GM21528 (cell line): ENCODE measurements at regions not wholly inside any gene's neighbourhood (a gene's known extent, or its start where the extent isn't known, plus 50 kb on each side); places are given as distances from the start of the nearest gene placed in this dataset.
"Not testable (repeated sequence)": the region's sequence is repeated elsewhere in the genome, so short reads cannot be mapped to it uniquely, and the experiment has no call there.

Experiments
- ATAC-seq: cut with Tn5 transposase; IDR thresholded peaks from one replicate; pipeline ENCODE4 v1.9.1; 2021; ENCODE audit warnings: mild to moderate bottlenecking, moderate library complexity; ENCODE audit not compliant: unreplicated experiment, low FRiP score

DNA sequence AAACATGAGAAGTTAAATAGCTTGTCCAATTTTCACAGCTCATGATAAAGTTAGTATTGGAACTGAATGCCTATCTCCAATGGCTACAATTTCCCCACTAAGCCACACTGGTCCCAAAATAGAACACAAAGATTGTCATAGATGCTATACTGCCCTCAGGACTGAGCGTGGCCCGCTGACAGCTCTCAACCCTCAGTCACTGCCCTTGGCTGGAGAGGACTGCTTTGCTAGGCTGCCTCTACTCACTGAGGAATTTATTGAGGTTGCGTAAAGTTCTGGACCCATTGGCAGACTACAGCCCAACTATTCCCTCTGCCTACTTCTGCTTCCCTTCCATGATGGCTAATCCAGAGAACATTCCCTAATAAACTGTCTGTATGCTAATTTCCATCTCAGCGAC lies 165.5 kb upstream of the BET1 start:
- no peak for ATAC-seq

DNA sequence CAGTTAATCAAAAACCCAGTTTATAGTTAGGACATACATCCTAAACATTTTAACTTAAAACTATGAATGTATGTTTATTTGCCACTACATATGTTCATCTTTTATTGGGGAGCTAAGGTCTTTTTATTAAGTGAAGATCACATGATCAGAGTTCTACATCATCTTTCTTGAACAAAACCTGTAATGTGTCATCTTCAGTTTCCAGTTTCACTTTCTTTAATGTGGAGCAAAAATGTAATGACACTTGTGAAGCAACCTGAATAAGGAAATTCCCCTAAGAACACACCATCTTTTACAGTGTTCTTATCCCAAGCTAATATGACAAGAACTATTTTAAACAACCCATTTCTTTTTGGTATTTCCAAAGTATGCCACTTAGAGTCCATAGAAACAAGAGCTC lies 166.7 kb upstream of the BET1 start:
- ATAC-seq: no peak

DNA sequence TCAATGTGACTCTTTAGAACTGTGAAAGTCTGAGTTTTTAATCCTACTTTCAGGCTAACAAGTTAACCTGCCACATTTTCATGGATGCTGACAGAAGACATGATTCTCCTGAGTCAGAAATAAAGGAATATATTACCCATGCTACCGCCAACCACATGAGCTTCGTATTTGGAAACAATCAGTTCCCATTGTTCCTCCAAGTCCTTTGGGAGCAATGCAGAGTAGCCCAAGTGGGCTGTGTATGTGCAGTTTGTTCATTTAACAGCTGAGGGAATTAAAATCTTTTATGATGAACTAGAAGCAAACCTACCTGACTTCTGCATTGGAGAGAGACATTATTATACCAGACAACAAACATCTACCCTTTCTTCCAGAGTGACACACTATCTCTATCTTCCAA lies 169.3 kb upstream of the BET1 start:
- ATAC-seq: no peak

DNA sequence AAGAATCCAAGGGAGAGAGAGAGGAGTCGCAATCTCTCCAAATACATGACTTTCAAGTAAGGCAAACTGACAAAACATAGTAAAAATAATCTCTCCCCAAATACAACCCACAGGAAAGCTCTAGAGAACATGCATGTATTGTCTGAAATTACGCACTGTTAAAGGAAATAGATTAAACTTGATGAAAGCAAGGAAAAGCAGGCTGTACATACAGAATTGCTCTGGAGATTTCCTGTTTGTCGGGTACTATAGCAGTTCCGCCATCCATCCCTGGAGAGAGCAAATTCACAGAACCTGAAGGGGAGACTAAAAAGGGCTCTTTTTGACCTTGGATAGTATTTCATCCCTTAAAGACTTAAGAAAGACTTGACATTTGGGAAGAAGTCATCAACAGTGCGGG lies 170.2 kb upstream of the BET1 start:
- ATAC-seq: no peak

- no peak for ATAC-seq
These were observed 170.8 kb upstream of the BET1 start for GRCh38 chr7:94174956-94175355.

GRCh38 chr7:94176694-94177200 lies 172.6 kb upstream of the BET1 start:
- no peak for ATAC-seq

DNA sequence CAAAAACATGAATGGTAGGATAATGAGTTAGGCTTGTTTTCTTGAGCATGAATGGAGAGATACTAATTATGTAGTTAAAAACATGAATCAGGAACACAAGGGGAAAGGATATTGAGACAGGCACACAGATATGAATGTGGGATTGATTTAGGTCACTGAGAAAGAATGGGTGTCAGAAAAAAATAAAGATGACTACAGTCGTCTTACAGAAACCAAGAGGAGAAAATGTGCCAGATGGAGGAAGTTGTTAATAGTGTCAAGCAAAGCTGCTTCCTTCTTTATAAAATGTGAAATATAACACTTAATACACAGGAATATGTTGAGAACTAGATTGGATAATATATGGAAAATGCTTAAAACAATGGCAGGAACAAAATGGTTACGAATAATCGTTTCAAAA lies 173.3 kb upstream of the BET1 start:
- ATAC-seq: no peak

DNA sequence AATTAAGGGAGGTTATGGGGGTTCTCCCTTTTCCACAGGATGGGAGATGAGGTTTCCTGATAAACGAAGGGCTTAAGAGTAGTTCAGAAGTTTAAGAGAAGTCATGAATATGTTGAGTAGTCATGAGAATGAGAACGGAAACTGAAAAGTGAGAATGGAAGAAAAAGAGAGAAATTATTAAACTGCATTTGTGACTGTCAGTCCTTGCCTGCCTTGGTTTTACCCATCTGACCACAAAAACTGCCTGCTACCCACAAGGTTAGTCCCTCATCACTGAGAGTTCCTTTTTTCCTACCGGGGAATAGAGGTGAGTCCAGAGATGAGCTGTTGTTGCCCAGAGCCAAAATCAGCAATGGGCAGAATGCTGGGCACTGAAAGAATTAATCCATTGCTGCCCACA lies 174.1 kb upstream of the BET1 start:
- ATAC-seq: peak; percentile 93

- no peak for ATAC-seq
These were observed 175.3 kb upstream of the BET1 start for GRCh38 chr7:94179466-94179865.

DNA sequence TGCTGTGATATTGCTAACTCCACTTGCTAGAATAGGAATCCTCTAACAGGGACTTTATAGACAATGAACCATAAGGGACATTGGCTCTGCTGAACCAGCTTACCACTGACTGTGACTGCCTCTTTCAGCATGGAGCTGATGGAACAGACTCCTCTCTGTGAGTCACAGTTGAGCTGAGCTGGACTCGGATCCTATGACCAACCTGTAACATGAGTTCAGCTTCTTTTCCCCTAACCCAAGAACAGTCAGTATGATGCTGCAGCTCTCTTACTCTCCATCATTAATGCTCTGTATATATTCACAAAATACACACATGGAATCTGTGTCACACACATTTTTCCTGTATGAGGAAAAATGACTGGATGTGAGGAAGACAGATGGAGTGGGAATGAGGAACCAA lies 177.9 kb upstream of the BET1 start:
- no peak for ATAC-seq

- ATAC-seq: no peak
These were observed 178.6 kb upstream of the BET1 start for GRCh38 chr7:94182721-94183120.

DNA sequence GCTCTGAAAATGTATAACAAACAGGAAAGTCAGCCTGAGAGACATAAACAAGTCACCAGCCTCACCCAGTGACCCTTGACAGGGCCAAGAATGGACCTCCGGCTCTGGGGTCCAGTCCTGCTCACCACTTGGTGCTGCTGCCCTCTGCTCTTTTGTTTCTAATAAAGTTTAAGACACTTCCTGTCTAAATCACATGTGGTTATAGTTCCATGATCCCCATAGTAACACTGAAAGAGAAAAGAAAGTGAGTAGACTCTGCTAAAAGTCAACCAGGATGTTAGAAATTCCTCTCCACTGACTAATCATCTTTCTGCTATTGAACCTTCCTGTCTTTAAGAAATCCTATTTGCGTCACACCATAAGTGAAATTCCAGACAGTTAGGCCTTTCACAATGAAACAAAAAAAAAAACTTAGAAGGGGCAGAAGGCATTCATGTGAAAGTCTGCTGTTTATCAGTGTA lies 179.2 kb upstream of the BET1 start:
- no peak for ATAC-seq

GRCh38 chr7:94183891-94184290 lies 179.7 kb upstream of the BET1 start:
- ATAC-seq: no peak

GRCh38 chr7:94188350-94188749 lies 184.2 kb upstream of the BET1 start:
- ATAC-seq: no peak

DNA sequence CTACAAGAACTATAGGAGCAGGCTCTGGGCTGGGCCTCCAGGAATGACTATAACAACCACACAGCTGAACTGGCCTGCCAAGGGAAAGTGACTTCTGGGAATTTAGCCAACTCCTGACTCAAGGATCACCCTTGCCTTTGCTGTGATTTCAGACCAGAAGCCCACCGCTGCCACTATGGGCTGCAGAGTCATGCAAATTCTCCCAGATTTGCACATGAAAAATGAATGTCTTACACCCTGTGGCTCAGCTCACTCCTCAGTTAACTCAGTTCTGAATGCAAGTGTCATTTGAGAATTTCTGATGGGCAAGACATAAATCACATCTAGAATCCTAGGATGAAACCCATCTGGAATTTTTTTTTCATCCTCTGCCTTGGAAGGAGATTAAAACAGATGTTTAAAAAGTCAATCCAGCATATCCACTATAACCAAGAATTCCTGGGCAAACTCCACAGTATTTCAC lies 186.5 kb upstream of the BET1 start:
- ATAC-seq: no peak

DNA sequence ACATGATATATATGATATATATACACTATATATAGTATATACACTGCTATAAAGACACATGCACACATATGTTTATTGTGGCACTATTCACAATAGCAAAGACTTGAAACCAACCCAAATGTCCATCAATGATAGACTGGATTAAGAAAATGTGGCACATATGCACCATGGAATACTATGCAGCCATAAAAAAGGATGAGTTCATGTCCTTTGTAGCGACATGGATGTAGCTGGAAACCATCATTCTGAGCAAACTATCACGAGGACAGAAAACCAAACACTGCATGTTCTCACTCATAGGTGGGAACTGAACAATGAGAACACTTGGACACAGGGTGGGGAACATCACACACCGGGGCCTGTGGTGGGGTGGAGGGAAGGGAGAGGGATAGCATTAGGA lies 190.3 kb upstream of the BET1 start:
- ATAC-seq: not testable (repeated sequence)

DNA sequence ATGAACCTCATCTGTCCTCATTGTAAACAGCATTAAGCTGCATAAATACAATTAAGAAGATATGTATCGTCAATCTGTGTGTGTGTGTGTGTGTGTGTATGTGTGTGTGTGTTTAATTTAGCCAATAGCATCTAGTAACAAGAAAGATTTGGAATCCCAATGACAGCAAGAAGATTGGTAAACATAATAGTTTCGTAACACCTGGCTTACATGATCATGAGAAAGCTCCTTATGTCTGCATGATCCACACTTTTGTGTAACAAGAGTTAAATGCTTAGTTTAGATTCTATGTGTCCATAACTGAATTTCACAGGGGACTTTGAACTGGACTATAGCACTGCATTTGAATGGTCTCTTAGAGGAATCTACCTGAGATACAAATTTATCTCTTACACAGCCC lies 191.0 kb upstream of the BET1 start:
- ATAC-seq: no peak

GRCh38 chr7:94195813-94196212 lies 191.7 kb upstream of the BET1 start:
- no peak for ATAC-seq

DNA sequence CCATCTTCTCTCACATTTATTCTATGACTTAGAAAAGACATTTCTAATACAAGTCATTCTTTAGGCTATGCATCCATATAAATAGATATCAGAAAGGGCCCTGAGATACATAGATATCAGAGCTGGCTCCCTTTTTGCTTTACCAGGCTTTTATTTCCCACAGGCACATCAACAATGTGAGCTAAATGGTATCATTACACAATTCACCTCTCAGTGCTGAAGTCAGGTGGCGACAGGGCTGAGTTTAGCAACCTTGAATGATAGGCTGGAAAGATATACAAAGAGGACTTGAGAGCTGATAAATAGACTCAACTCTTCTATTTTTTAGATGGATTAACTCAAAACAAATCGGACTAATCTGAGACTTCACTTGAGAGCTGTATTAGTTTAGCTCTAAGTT lies 189.2 kb upstream of the COL1A2 start:
- no peak for ATAC-seq

GRCh38 chr7:94206295-94206694 lies 188.4 kb upstream of the COL1A2 start:
- ATAC-seq: no peak

GRCh38 chr7:94212160-94212559 lies 182.5 kb upstream of the COL1A2 start:
- ATAC-seq: no peak

DNA sequence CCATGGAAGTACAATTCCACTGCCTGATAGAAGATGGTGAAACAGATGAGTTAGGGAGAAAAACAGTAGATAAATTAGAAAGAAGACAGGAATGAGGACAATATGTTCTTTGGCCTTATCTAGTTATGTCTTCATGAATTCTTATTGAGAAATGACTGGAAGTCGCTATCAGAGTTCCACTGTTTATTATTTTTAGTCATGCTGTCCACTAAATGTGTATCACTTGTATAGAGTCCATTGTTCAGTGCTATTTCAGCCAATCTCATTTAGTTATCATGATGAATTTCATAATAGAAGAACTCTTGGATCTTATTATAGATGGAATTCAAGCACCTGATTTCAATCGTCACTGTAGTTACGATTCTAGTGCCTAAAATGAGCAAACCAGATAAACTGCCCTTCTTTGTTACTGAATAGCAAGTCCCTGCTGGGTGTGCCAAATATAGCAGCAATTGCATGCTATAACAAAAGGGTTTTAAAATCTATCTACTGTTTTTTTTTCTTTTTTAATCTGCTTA lies 177.7 kb upstream of the COL1A2 start:
- ATAC-seq: no peak

GRCh38 chr7:94217766-94218165 lies 176.9 kb upstream of the COL1A2 start:
- no peak for ATAC-seq
